GM21367 (cell line): ENCODE measurements at regions not wholly inside any gene's neighbourhood (a gene's known extent, or its start where the extent isn't known, plus 50 kb on each side); places are given as distances from the start of the nearest gene placed in this dataset.

Experiments used
- ATAC-seq: cut with Tn5 transposase; IDR thresholded peaks from one replicate; pipeline ENCODE4 v1.9.1; 2021; ENCODE audit not compliant: unreplicated experiment

GRCh38 chr18:42137693-42138375, 182.8 kb downstream of the PIK3C3 start:
- ATAC-seq = no peak

DNA sequence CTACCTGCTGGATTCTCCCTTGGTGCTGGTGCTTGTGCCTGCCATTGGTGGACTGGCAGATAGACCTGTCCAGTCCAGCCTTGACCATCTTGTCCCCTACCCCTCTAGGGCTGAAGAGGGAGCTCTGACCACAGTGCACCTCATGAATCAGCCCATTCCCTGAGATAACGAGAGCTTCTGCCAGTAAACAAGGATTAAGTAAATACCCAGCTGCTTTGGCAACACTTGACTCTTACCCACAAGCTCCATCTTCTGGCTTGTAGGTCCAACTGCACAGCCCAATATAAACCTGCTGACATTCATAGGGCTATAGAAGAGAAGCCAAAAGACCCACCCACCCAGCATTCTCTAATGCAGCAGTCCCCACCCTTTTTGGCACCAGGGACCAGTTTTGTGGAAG, 186.4 kb downstream of the PIK3C3 start:
- ATAC-seq = no peak

DNA sequence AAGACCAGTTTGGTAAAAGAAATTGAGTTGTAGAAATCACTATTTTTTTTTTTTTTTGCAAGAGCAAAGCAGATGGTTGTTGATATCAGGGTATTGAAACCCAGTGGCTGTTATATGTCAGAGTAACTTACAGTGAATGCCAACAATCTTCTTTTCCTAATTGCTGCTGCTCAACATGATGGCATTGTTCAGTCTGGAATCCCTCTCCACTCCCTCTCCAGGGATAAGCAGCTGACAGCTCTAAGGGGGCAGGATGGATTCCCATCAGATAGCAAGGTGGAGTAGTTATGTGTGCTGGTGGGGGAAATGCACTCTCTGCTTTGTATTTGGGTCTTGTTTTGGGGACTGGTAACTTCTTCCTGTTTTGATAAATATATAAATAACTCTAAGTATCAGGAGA, 200.0 kb downstream of the PIK3C3 start:
- no peak for ATAC-seq

- ATAC-seq = no peak
Measured at GRCh38 chr18:42156281-42156680, 201.2 kb downstream of the PIK3C3 start.

GRCh38 chr18:42157420-42157819, 202.4 kb downstream of the PIK3C3 start:
- no peak for ATAC-seq

DNA sequence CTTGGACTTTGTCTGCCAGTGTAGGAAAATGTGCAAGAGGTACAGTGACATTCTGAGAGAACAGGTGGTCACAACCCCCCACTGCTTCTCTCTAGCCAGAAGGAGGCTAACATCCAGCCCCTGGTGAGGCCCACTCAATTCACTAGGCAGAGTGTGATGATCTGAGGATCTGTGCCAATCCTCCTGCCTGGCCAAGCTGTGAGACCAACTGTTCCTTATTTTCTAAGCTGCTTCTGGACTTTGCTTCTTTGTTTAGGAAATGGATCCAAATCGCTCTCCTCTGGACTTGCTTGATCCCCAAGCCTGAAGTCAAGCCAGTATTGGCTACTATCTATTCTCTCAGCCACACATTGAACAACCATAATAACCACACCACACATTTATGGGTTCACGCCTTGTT, 202.8 kb downstream of the PIK3C3 start:
- no peak for ATAC-seq

- ATAC-seq = no peak
Measured at GRCh38 chr18:42159146-42159545, 204.1 kb downstream of the PIK3C3 start.

DNA sequence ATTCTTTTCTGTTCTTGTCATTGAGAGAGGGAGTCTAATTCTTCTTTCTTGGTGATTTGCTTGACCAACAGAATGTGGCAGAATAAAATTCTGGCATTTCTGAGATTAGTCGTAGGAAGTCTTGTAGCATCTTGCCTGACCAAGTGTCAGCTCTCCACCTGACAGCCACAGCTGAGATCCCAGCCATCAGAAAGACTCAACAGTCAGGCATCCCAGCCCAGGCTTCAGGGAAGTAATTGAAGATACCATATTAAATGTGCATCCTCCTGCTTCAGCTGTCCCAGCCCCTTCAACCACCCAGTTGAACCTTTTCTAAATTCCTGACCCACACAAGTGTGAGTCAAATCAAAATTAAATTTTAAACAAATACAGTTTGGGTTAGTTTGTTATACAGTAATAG, 208.3 kb downstream of the PIK3C3 start:
- no peak for ATAC-seq

DNA sequence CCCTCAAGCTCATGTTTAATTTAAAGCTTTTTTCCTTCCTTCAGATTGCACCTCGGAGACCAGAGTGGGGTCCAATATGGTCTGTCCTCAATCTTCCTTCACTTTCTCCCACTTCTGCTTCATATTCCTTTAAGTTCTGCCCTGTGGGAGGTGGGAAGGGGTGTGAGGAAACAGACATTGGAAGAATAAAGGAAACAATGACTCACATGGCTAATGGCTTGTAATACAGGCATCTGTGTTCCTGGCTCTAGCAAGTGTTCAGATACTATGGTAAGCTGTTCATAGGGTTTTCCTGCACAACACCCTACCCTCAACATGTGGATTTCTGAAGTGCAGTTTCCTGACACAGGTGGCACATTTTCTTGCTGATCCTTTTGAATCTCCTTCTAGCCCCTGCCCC, 209.5 kb downstream of the PIK3C3 start:
- ATAC-seq = no peak

- no peak for ATAC-seq
Measured at GRCh38 chr18:42165922-42166513, 211.0 kb downstream of the PIK3C3 start.

- ATAC-seq = no peak
Measured at GRCh38 chr18:42168487-42168886, 213.5 kb downstream of the PIK3C3 start.

- no peak for ATAC-seq
Measured at GRCh38 chr18:42168907-42169306, 213.9 kb downstream of the PIK3C3 start.

DNA sequence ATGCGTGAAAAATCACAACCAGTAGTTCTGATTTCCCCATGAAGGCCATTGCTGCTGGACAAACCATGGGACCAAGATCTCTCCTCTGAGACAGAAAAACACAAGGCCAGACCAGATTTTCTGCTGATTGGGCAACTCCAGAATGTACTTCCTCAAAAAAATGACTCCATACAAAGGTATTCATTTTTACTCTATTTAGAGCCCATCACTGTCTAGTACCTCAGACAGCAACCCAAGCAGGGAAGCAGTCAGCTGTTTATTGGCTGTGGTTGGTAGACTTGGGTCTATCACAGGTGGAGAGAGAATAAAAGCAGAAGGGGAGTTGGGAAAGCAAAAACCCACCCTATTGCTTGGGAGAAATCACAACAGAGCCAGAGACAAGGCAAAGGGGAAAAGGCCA, 219.9 kb downstream of the PIK3C3 start:
- ATAC-seq = no peak

DNA sequence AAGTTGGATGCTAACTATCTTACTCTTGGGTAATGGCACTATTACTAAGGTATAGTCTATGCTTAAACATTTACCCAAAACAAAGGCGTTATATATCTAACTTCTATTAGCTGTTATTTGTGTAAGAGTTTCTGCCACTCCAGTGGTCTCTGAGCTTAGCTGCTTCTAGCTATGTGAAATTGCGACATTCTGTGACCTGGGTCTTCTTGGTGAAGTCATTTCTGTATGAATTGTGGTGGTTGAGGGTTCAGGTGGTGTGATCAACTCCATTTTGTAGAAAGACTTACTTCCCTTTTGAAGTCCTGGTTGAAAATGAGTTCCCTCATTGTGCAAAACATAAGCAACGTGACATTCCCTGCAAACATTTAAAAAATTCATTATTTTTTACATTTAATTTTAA, 221.6 kb downstream of the PIK3C3 start:
- no peak for ATAC-seq

GRCh38 chr18:42177390-42177789, 222.4 kb downstream of the PIK3C3 start:
- no peak for ATAC-seq

GRCh38 chr18:42178376-42179080, 223.5 kb downstream of the PIK3C3 start:
- ATAC-seq = no peak

GRCh38 chr18:42179542-42180121, 224.6 kb downstream of the PIK3C3 start:
- no peak for ATAC-seq

DNA sequence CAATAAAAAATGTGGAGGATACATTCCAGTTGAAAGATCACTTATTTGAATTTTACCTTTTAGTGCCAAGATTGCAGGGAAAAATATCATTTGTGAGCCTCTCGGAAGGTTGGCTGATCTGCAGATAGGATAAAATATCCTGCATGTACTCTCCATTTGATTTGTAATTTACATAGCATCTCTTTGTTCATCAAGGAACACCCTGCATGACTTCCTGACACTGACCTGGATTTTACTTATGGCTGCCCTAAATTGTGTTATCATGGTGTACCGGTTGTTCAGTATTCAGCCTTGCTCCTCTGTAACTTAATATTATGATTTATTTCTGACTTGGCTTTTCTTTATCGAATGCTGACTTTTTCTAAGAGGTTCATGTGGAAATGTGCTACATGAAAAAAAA, 226.4 kb downstream of the PIK3C3 start:
- ATAC-seq = no peak

DNA sequence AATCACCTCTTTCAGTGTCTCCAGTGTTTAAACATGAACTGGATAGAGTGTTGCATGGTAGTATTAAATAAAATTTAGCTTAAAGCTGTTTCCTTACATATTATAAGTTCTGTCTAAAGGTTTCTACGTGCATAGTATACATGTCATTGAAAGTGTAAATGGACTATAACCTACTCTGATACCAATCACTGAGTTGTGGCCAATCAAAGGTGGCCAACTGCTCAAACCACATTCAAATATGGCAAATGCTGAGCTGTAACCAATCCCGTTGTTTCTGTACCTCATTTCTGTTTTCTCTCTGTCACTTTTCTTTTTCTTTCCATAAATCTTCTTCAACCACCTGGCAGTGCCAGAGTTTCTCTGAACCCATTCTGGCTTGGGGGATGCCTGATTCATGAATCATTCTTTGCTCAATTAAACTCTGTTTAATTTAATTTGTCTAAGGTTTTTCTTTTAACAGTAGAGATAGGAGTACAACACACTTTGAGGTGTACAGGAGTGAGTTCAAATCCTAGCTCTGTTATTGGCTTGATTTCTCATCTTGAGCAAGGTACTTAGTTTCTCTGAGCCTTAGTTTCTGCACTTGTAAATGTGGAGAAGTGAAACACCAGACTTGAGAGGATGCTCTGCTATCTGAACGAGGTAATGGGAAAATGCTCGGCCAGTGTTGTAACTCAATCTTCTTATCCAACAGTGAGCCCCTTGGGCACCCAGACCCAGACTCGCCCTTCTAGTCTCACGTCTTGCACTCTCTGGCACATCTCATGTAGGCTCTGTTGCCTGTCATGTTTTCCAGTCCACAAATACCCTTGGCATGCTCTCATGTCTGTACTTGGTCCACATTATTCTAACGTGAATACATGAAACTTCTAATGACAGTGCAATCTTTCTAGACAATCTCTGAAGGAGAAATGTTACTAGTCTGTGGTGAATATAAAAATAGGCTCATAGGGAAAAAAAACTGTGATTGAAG, 228.0 kb downstream of the PIK3C3 start:
- ATAC-seq = no peak

DNA sequence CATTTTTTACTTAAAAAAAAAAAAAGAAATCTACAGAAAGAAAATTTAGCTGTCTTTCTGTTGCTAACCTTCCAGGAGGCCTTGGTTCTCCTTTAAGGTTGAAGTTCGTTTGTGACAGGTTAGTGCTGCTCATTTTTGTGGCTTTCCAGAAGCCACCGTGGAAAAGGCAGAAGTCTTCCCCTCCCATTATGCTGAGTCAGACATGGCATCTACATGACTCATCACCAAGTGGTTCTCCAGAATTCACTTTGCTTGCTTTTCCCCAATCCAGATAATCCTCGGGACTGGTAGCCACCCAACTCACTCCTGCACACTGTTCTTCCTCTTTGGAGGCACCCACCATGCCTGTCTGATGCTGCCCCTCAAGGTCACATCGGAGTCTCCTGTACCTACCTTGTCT, 228.7 kb downstream of the PIK3C3 start:
- ATAC-seq = no peak
